ENCODE measurements at regions not wholly inside any gene's neighbourhood (a gene's known extent, or its start where the extent isn't known, plus 50 kb on each side); places are given as distances from the start of the nearest gene placed in this dataset.

GRCh38 chr15:36313021-36313420 lies 266.4 kb upstream of the CDIN1 start:
- Histone ChIP-seq H3K4me3 (ENCODE audit: low read length) (no peak overlapping the region), H3K4me1 (ENCODE audit: control insufficient read depth, insufficient read depth, low read length) (no peaks in the 10 kb centered on the region), H3K27me3 (ENCODE audit: control insufficient read depth, insufficient read depth, low read length) (no peaks in the 10 kb centered on the region), H3K36me3 (ENCODE audit: control insufficient read depth, insufficient read depth, low read length) (no peaks in the 10 kb centered on the region), H3K9me3 (replicated peaks; ENCODE audit: control insufficient read depth, low read depth, low read length) (no peaks in the 10 kb centered on the region), H3K27ac (ENCODE audit: low read length) (no peak overlapping the region)
- WGBS (ENCODE audit: insufficient coverage) = no CpG with 5 or more reads among the region's 1 CpG
- peak; percentile 4 for DNase-seq

GRCh38 chr15:36313736-36314280 lies 265.6 kb upstream of the CDIN1 start:
- Histone ChIP-seq H3K4me1 (ENCODE audit: control insufficient read depth, insufficient read depth, low read length) (no peaks in the 10 kb centered on the region), H3K36me3 (ENCODE audit: control insufficient read depth, insufficient read depth, low read length) (no peaks in the 10 kb centered on the region), H3K9me3 (replicated peaks; ENCODE audit: control insufficient read depth, low read depth, low read length) (no peaks in the 10 kb centered on the region), H3K4me3 (ENCODE audit: low read length) (no peak overlapping the region), H3K27me3 (ENCODE audit: control insufficient read depth, insufficient read depth, low read length) (no peaks in the 10 kb centered on the region), H3K27ac (ENCODE audit: low read length) (no peak overlapping the region)
- WGBS (ENCODE audit: insufficient coverage) = no CpG with 5 or more reads among the region's 2 CpGs
- no peak for DNase-seq

- H3K36me3 ChIP-seq (ENCODE audit: control insufficient read depth, insufficient read depth, low read length) = no peaks in the 10 kb centered on the region
- H3K4me3 ChIP-seq (ENCODE audit: low read length) = no peak overlapping the region
- H3K9me3 ChIP-seq (replicated peaks; ENCODE audit: control insufficient read depth, low read depth, low read length) = no peaks in the 10 kb centered on the region
- H3K27ac ChIP-seq (ENCODE audit: low read length) = no peak overlapping the region
- H3K4me1 ChIP-seq (ENCODE audit: control insufficient read depth, insufficient read depth, low read length) = no peaks in the 10 kb centered on the region
- no CpG with 5 or more reads among the region's 2 CpGs for WGBS (ENCODE audit: insufficient coverage)
- no peaks in the 10 kb centered on the region for H3K27me3 ChIP-seq (ENCODE audit: control insufficient read depth, insufficient read depth, low read length)
- no peak for DNase-seq
These were observed 263.8 kb upstream of the CDIN1 start for GRCh38 chr15:36315649-36316048.

GRCh38 chr15:36323615-36324014 lies 255.8 kb upstream of the CDIN1 start:
- H3K27ac ChIP-seq (ENCODE audit: low read length) = no peak overlapping the region
- H3K4me1 ChIP-seq (ENCODE audit: control insufficient read depth, insufficient read depth, low read length) = no peaks in the 10 kb centered on the region
- no peaks in the 10 kb centered on the region for H3K36me3 ChIP-seq (ENCODE audit: control insufficient read depth, insufficient read depth, low read length)
- H3K9me3 ChIP-seq (replicated peaks; ENCODE audit: control insufficient read depth, low read depth, low read length) = no peaks in the 10 kb centered on the region
- DNase-seq = no peak
- no CpG with 5 or more reads among the region's 3 CpGs for WGBS (ENCODE audit: insufficient coverage)
- no peaks in the 10 kb centered on the region for H3K27me3 ChIP-seq (ENCODE audit: control insufficient read depth, insufficient read depth, low read length)
- H3K4me3 ChIP-seq (ENCODE audit: low read length) = no peak overlapping the region

- Histone ChIP-seq H3K4me1 (ENCODE audit: control insufficient read depth, insufficient read depth, low read length) (no peaks in the 10 kb centered on the region), H3K4me3 (ENCODE audit: low read length) (no peak overlapping the region), H3K36me3 (ENCODE audit: control insufficient read depth, insufficient read depth, low read length) (no peaks in the 10 kb centered on the region), H3K27ac (ENCODE audit: low read length) (no peak overlapping the region), H3K27me3 (ENCODE audit: control insufficient read depth, insufficient read depth, low read length) (no peaks in the 10 kb centered on the region), H3K9me3 (replicated peaks; ENCODE audit: control insufficient read depth, low read depth, low read length) (no peaks in the 10 kb centered on the region)
- 86% methylated on average over 1 of the region's 2 CpGs for WGBS (ENCODE audit: insufficient coverage)
- DNase-seq = no peak
These were observed 254.2 kb upstream of the CDIN1 start for GRCh38 chr15:36325206-36325605.

GRCh38 chr15:36329592-36329991 lies 249.8 kb upstream of the CDIN1 start:
- no peak for DNase-seq
- no peaks in the 10 kb centered on the region for H3K27me3 ChIP-seq (ENCODE audit: control insufficient read depth, insufficient read depth, low read length)
- H3K36me3 ChIP-seq (ENCODE audit: control insufficient read depth, insufficient read depth, low read length) = no peaks in the 10 kb centered on the region
- 95% methylated on average over 6 of the region's 9 CpGs for WGBS (ENCODE audit: insufficient coverage)
- no peaks in the 10 kb centered on the region for H3K4me1 ChIP-seq (ENCODE audit: control insufficient read depth, insufficient read depth, low read length)
- H3K9me3 ChIP-seq (replicated peaks; ENCODE audit: control insufficient read depth, low read depth, low read length) = no peaks in the 10 kb centered on the region
- H3K4me3 ChIP-seq (ENCODE audit: low read length) = no peak overlapping the region
- H3K27ac ChIP-seq (ENCODE audit: low read length) = no peak overlapping the region

GRCh38 chr15:36330598-36330997 lies 248.8 kb upstream of the CDIN1 start:
- no CpG with 5 or more reads among the region's 3 CpGs for WGBS (ENCODE audit: insufficient coverage)
- no peak for DNase-seq

GRCh38 chr15:36331531-36332275 lies 247.7 kb upstream of the CDIN1 start:
- H3K27ac ChIP-seq (ENCODE audit: low read length) = no peak overlapping the region

More at GRCh38 chr15:36330598-36330997, 248.8 kb upstream of the CDIN1 start:
- H3K27ac ChIP-seq (ENCODE audit: low read length) = no peak overlapping the region
- no peaks in the 10 kb centered on the region for H3K27me3 ChIP-seq (ENCODE audit: control insufficient read depth, insufficient read depth, low read length)
- no peaks in the 10 kb centered on the region for H3K4me1 ChIP-seq (ENCODE audit: control insufficient read depth, insufficient read depth, low read length)
- H3K36me3 ChIP-seq (ENCODE audit: control insufficient read depth, insufficient read depth, low read length) = no peaks in the 10 kb centered on the region
- no peaks in the 10 kb centered on the region for H3K9me3 ChIP-seq (replicated peaks; ENCODE audit: control insufficient read depth, low read depth, low read length)
- no peak overlapping the region for H3K4me3 ChIP-seq (ENCODE audit: low read length)

GRCh38 chr15:36332301-36332700 lies 247.1 kb upstream of the CDIN1 start:
- DNase-seq = no peak
- no peak overlapping the region for H3K27ac ChIP-seq (ENCODE audit: low read length)
- H3K27me3 ChIP-seq (ENCODE audit: control insufficient read depth, insufficient read depth, low read length) = no peaks in the 10 kb centered on the region
- no peaks in the 10 kb centered on the region for H3K36me3 ChIP-seq (ENCODE audit: control insufficient read depth, insufficient read depth, low read length)
- no peaks in the 10 kb centered on the region for H3K4me1 ChIP-seq (ENCODE audit: control insufficient read depth, insufficient read depth, low read length)
- no peak overlapping the region for H3K4me3 ChIP-seq (ENCODE audit: low read length)
- H3K9me3 ChIP-seq (replicated peaks; ENCODE audit: control insufficient read depth, low read depth, low read length) = no peaks in the 10 kb centered on the region
- WGBS (ENCODE audit: insufficient coverage) = 67% methylated on average over 1 of the region's 2 CpGs

More at GRCh38 chr15:36331531-36332275, 247.7 kb upstream of the CDIN1 start:
- Histone ChIP-seq H3K27me3 (ENCODE audit: control insufficient read depth, insufficient read depth, low read length) (no peaks in the 10 kb centered on the region), H3K36me3 (ENCODE audit: control insufficient read depth, insufficient read depth, low read length) (no peaks in the 10 kb centered on the region), H3K4me3 (ENCODE audit: low read length) (no peak overlapping the region), H3K4me1 (ENCODE audit: control insufficient read depth, insufficient read depth, low read length) (no peaks in the 10 kb centered on the region), H3K9me3 (replicated peaks; ENCODE audit: control insufficient read depth, low read depth, low read length) (no peaks in the 10 kb centered on the region)
- peak; percentile 18 for DNase-seq
- 80% methylated on average over 1 of the region's 6 CpGs for WGBS (ENCODE audit: insufficient coverage)

GRCh38 chr15:36332896-36333295 lies 246.5 kb upstream of the CDIN1 start:
- no CpG with 5 or more reads among the region's 2 CpGs for WGBS (ENCODE audit: insufficient coverage)
- no peaks in the 10 kb centered on the region for H3K4me1 ChIP-seq (ENCODE audit: control insufficient read depth, insufficient read depth, low read length)
- no peaks in the 10 kb centered on the region for H3K27me3 ChIP-seq (ENCODE audit: control insufficient read depth, insufficient read depth, low read length)
- no peaks in the 10 kb centered on the region for H3K36me3 ChIP-seq (ENCODE audit: control insufficient read depth, insufficient read depth, low read length)
- H3K27ac ChIP-seq (ENCODE audit: low read length) = no peak overlapping the region
- H3K9me3 ChIP-seq (replicated peaks; ENCODE audit: control insufficient read depth, low read depth, low read length) = no peaks in the 10 kb centered on the region
- DNase-seq = no peak
- no peak overlapping the region for H3K4me3 ChIP-seq (ENCODE audit: low read length)

Measured in muscle of leg (tissue), 3 donors.